ENCODE measurements at regions not wholly inside any gene's neighbourhood (a gene's known extent, or its start where the extent isn't known, plus 50 kb on each side); places are given as distances from the start of the nearest gene placed in this dataset.

GRCh38 chr3:74921676-74922075 lies 307.2 kb upstream of the CNTN3 start:
- Histone ChIP-seq H3K27me3 (replicated peaks in 1 of 4; ENCODE audit: control insufficient read depth in 3 of 4, extremely low read depth in 1 of 4, insufficient read depth in 3 of 4, low read length in 3 of 4) (peaks cover 0 to 1% (median 0%) of the 10 kb centered on the region in 4 experiments; a peak in 1 of 7 replicates), H2BK15ac (ENCODE audit: low read length) (no peak overlapping the region), H4K20me1 (replicated peaks in 1 of 2; ENCODE audit: control insufficient read depth in 1 of 2, insufficient read depth in 2 of 2, low read length in 2 of 2) (no peaks in the 10 kb centered on the region), H3K4me3 (ENCODE audit: extremely low read depth in 1 of 4, insufficient read depth in 2 of 4, low read depth in 3 of 4, low read length in 4 of 4) (no peak overlapping the region), H3K23me2 (ENCODE audit: low read depth, low read length) (no peaks in the 10 kb centered on the region), H3K9ac (replicated peaks in 1 of 4; ENCODE audit: extremely low read depth in 1 of 4, low read depth in 3 of 4, low read length in 3 of 4) (no peak overlapping the region), H3K27ac (ENCODE audit: low read depth, low read length) (no peak overlapping the region), H2BK120ac (replicated peaks; ENCODE audit: low read depth, low read length) (no peak overlapping the region), H3K36me3 (ENCODE audit: control insufficient read depth in 2 of 4, insufficient read depth in 4 of 4, low read length in 3 of 4) (no peaks in the 10 kb centered on the region), H3K56ac (replicated peaks; ENCODE audit: insufficient read length, low read depth, low read length) (no peak overlapping the region), H3K79me1 (ENCODE audit: low read depth, low read length) (no peaks in the 10 kb centered on the region), H3K79me2 (ENCODE audit: control insufficient read depth in 1 of 2, insufficient read depth in 2 of 2, low read length in 2 of 2) (no peaks in the 10 kb centered on the region), H3K14ac (ENCODE audit: insufficient read length) (no peak overlapping the region), H2AK5ac (ENCODE audit: low read depth, low read length) (no peak overlapping the region), H2BK20ac (ENCODE audit: low read length) (no peak overlapping the region), H2BK12ac (ENCODE audit: low read depth, low read length) (no peak overlapping the region), H3K18ac (ENCODE audit: extremely low read depth, low read length) (no peak overlapping the region), H2AFZ (ENCODE audit: low read length) (peak overlapping the region; percentile 81; the same call in 1 of the 2 replicates), H2BK5ac (ENCODE audit: low read depth, low read length) (no peak overlapping the region), H4K5ac (ENCODE audit: insufficient read length, low read depth, low read length) (no peak overlapping the region), H3K9me3 (ENCODE audit: insufficient read depth in 2 of 2, low read depth in 1 of 2, low read length in 1 of 2) (no peaks in the 10 kb centered on the region), H3K23ac (ENCODE audit: insufficient read length) (no peak overlapping the region), H3K4me2 (ENCODE audit: insufficient read depth in 1 of 2, low read depth in 2 of 2, low read length in 2 of 2) (no peak overlapping the region), H3K4ac (replicated peaks; ENCODE audit: insufficient read length, low read depth, low read length) (no peak overlapping the region), H4K91ac (replicated peaks; ENCODE audit: insufficient read length, low read length) (no peak overlapping the region), H4K8ac (ENCODE audit: extremely low read depth, insufficient read depth, low read length) (no peak overlapping the region), H3K4me1 (replicated peaks in 1 of 4; ENCODE audit: control insufficient read depth in 3 of 4, insufficient read depth in 4 of 4, low read length in 3 of 4) (no peaks in the 10 kb centered on the region)
- TF ChIP-seq POU5F1 (IDR thresholded peaks at IDR 0.05; ENCODE audit: low read depth, low read length) (no peak), CTCF (IDR thresholded peaks at IDR 0.05; ENCODE audit: control extremely low read depth in 1 of 3, insufficient read depth in 1 of 3, low read depth in 1 of 3, low read length in 3 of 3) (no peak), EGR1 (IDR thresholded peaks at IDR 0.05; ENCODE audit: borderline replicate concordance, low read depth, low read length) (no peak), SP4 (IDR thresholded peaks at IDR 0.05; ENCODE audit: low read length) (no peak), EP300 (IDR thresholded peaks at IDR 0.05; ENCODE audit: borderline replicate concordance in 1 of 2, low read depth in 2 of 2, low read length in 2 of 2) (no peak)
- 85% methylated on average over 1 of the region's 1 CpG; no CpG with 5 or more reads in 1 of the 2 experiments for WGBS, 2 experiments (ENCODE audit: extremely low coverage in 1 of 2, insufficient coverage in 1 of 2, insufficient read length in 1 of 2, insufficient replicate concordance in 2 of 2, low coverage in 1 of 2, low lambda C conversion rate in 2 of 2, missing lambda C conversion rate in 1 of 2)
- DNase-seq (ENCODE audit: low read depth in 1 of 2, low spot score in 2 of 2) = no peak
- CTCF ChIA-PET (ENCODE audit: partially characterized antibody) = no interaction called here
- FAIRE-seq = no peak
- POLR2A ChIA-PET (ENCODE audit: partially characterized antibody) = no interaction called here
